Thyroid gland (tissue), 4 donors: ENCODE measurements at regions not wholly inside any gene's neighbourhood (a gene's known extent, or its start where the extent isn't known, plus 50 kb on each side); places are given as distances from the start of the nearest gene placed in this dataset.

Experiments
- POLR2A ChIP-seq, 2 donors: fragments of 450-650 bp; IDR thresholded peaks; one replicate each; pipeline ENCODE4 v1.6.1; 2017; ENCODE audit warnings: antibody characterized with exemption in 2 of 2, mild to moderate bottlenecking in 2 of 2, moderate library complexity in 1 of 2
- TF ChIP-seq, protein P1 (sequence below), 6 experiments: fragments of 200-600 bp in 3 of 6; fragments of 450-650 bp in 3 of 6; sonication (generic) in 3 of 6; IDR thresholded peaks; one replicate each; pipeline ENCODE4 v1.5.1; 2016 to 2019; ENCODE audit warnings: antibody characterized with exemption in 6 of 6, mild to moderate bottlenecking in 2 of 6, inconsistent platforms in 1 of 6, moderate library complexity in 1 of 6

DNA sequence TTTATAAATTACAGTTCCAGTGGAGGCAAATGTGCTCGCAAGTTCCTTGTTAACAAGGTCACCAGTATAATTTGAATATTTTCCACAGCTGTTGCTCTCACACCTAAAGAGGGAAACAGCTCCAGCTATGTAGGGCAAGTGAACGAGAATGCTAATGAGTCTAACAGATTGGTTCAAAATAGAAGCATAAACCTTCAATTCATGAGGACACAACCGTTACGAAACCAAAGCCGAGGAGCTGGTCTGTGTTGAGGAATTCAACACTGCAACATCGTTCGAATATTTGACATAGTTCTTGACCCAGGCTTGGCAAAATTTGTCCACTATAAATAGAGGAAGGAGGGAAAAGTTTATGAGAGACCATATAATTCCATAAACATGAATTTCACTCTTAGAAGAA lies 161.3 kb downstream of the KLF6 start:
- TF ChIP-seq, protein P1, sequence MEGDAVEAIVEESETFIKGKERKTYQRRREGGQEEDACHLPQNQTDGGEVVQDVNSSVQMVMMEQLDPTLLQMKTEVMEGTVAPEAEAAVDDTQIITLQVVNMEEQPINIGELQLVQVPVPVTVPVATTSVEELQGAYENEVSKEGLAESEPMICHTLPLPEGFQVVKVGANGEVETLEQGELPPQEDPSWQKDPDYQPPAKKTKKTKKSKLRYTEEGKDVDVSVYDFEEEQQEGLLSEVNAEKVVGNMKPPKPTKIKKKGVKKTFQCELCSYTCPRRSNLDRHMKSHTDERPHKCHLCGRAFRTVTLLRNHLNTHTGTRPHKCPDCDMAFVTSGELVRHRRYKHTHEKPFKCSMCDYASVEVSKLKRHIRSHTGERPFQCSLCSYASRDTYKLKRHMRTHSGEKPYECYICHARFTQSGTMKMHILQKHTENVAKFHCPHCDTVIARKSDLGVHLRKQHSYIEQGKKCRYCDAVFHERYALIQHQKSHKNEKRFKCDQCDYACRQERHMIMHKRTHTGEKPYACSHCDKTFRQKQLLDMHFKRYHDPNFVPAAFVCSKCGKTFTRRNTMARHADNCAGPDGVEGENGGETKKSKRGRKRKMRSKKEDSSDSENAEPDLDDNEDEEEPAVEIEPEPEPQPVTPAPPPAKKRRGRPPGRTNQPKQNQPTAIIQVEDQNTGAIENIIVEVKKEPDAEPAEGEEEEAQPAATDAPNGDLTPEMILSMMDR (IDR thresholded peaks at IDR 0.05), result no peak
- no peak for TF ChIP-seq POLR2A (IDR thresholded peaks at IDR 0.05)
